ENCODE measurements at regions not wholly inside any gene's neighbourhood (a gene's known extent, or its start where the extent isn't known, plus 50 kb on each side); places are given as distances from the start of the nearest gene placed in this dataset.
"Not testable (repeated sequence)": the region's sequence is repeated elsewhere in the genome, so short reads cannot be mapped to it uniquely, and the experiment has no call there.

DNA sequence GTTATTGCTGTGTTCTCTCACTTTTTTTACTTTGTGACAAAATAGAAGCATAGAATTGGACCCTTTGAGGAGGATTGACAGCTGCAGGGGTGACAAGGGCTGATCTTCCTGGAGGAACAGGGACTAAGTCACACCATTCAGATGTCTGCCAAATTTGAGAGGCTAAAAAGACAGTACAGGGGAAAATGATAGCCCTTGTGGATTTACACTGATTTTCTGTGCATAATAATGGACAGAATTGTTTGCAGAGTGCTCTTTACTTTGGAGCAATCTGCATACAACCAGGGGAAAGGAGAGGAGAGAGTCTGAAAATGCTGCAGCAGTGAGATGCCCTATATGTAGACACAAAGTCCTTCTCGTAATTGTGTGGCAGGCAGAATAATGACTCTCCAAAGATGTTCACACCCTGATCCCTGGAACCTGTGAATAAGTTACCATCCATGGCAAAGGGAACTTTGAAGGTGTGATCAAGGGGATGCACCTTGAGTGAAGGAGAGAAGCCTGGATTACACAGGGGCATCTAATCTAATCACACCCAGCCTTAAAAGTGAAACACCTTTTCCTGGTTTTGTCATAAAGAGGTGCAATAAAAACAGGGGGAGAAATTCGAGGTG lies 221.4 kb upstream of the CPHXL start:
- Mint-ChIP-seq H3K27ac (no peak overlapping the region), H3K4me1 (ENCODE audit: low read depth) (no peaks in the 10 kb centered on the region), H3K9me3 (no peaks in the 10 kb centered on the region), H3K4me3 (no peak overlapping the region), H3K27me3 (no peaks in the 10 kb centered on the region), H3K36me3 (ENCODE audit: low read depth) (no peaks in the 10 kb centered on the region)
- intact Hi-C loops (cut with micrococcal nuclease), result no loop called here

DNA sequence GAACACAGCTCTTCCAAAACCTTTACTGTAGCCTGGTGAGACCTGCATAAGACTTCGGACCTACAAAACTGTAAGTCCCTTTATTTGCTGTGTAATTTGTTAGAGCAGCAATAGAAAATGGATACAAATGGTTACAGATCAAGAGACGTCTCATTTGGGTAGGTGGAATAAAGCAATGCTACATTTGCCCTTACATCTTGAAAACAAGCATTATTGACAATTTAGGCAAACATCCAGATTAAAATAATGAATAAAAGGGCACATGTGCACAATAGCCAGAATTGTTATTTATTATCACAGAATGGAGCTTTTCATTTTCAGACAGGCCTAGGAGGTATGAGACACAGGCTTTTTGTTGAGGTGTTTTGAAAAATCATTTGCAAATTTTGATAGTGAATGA lies 222.2 kb upstream of the CPHXL start:
- Mint-ChIP-seq H3K36me3 (ENCODE audit: low read depth) (no peaks in the 10 kb centered on the region), H3K4me1 (ENCODE audit: low read depth) (no peaks in the 10 kb centered on the region), H3K27me3 (no peaks in the 10 kb centered on the region), H3K9me3 (no peaks in the 10 kb centered on the region), H3K27ac (no peak overlapping the region), H3K4me3 (no peak overlapping the region)
- intact Hi-C loops (cut with micrococcal nuclease), result no loop called here

DNA sequence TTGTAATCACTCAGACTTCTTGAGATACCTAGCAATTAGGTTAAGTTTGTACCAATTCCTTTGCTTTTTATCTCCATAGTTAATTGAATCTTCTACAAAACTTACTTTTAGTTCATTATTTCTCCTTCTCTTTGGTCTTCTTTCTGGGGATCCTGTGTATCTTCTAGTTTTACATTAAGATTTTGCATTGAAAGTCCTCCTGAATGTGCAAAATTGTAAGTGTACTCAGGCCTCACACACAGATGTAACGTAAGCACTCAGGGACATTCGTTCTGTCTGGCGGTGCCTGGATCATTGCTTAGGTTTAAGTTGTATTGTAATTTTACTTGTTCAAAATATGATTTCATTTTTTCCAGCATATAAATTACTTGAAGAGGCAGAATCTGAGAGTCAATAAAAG lies 222.6 kb upstream of the CPHXL start:
- Mint-ChIP-seq H3K4me1 (ENCODE audit: low read depth) (no peaks in the 10 kb centered on the region), H3K27ac (no peak overlapping the region), H3K36me3 (ENCODE audit: low read depth) (no peaks in the 10 kb centered on the region), H3K4me3 (no peak overlapping the region), H3K27me3 (no peaks in the 10 kb centered on the region), H3K9me3 (no peaks in the 10 kb centered on the region)
- intact Hi-C loops (cut with micrococcal nuclease), result no loop called here

- Mint-ChIP-seq H3K4me1 (ENCODE audit: low read depth) (no peaks in the 10 kb centered on the region), H3K27ac (no peak overlapping the region), H3K36me3 (ENCODE audit: low read depth) (no peaks in the 10 kb centered on the region), H3K4me3 (no peak overlapping the region), H3K9me3 (no peaks in the 10 kb centered on the region), H3K27me3 (no peaks in the 10 kb centered on the region)
- intact Hi-C loops (cut with micrococcal nuclease), result no loop called here
Observed at GRCh38 chr16:75952124-75952523, 225.8 kb upstream of the CPHXL start.

- Mint-ChIP-seq H3K4me3 (no peak overlapping the region), H3K36me3 (ENCODE audit: low read depth) (no peaks in the 10 kb centered on the region), H3K27ac (no peak overlapping the region), H3K27me3 (no peaks in the 10 kb centered on the region), H3K4me1 (ENCODE audit: low read depth) (no peaks in the 10 kb centered on the region), H3K9me3 (no peaks in the 10 kb centered on the region)
- intact Hi-C loops (cut with micrococcal nuclease), result no loop called here
Observed at GRCh38 chr16:75957870-75958269, 231.6 kb upstream of the CPHXL start.

DNA sequence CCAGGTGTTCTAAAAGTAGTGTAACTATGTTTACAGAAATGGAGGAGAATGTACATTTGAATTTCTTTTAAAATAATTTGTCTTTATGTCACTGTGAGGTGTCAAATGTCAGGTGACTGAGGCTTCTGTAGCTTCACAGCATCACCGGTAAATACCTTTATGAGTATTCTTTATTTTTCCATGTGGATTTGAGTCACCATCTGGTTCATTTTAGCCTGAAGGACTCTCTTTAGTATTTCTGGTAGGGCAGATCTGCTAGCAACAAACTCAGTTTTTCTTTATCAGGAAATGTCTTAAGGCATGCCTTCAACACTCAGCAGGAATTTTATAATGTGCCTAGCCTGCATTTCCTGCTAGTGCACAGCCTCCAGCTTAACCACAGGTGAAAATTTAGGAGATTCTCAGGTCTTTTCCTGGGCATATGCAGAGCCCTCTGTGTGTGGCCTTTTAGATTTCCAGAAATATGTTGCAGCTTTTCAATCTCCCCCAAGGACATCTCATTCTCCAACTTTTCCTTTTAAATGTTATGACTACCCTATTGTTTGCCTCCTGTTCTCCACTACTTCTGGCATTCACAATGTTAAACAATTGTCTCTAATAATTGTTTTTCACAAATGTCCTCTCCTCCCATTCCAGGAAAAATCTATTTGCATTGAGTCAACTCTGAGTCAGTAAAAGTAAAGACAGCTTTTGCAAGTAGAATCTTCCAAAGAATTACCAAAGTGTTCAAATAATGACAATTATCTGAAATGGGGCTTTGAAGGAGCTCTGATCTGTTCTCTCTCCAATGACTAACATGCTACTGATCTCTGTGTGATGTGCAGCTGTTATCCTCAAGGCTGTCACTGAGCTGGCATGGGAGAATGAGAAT lies 239.4 kb upstream of the CPHXL start:
- Mint-ChIP-seq H3K4me1 (ENCODE audit: low read depth) (no peaks in the 10 kb centered on the region), H3K27ac (no peak overlapping the region), H3K27me3 (no peaks in the 10 kb centered on the region), H3K36me3 (ENCODE audit: low read depth) (no peaks in the 10 kb centered on the region), H3K4me3 (no peak overlapping the region), H3K9me3 (peaks cover 8% of the 10 kb centered on the region)
- intact Hi-C loops (cut with micrococcal nuclease), result no loop called here

- H3K27me3 Mint-ChIP-seq; H3K36me3 Mint-ChIP-seq (ENCODE audit: low read depth); H3K4me1 Mint-ChIP-seq (ENCODE audit: low read depth); H3K27ac Mint-ChIP-seq; intact Hi-C loops (cut with micrococcal nuclease); H3K4me3 Mint-ChIP-seq; H3K9me3 Mint-ChIP-seq: not testable (repeated sequence)
Observed at GRCh38 chr16:75969120-75969519, 242.8 kb upstream of the CPHXL start.

- intact Hi-C loops (cut with micrococcal nuclease), result no loop called here
- Mint-ChIP-seq H3K9me3 (peaks cover 8% of the 10 kb centered on the region), H3K4me1 (ENCODE audit: low read depth) (no peaks in the 10 kb centered on the region), H3K27ac (no peak overlapping the region), H3K4me3 (no peak overlapping the region), H3K27me3 (no peaks in the 10 kb centered on the region), H3K36me3 (ENCODE audit: low read depth) (no peaks in the 10 kb centered on the region)
Observed at GRCh38 chr16:75971334-75971733, 245.0 kb upstream of the CPHXL start.

DNA sequence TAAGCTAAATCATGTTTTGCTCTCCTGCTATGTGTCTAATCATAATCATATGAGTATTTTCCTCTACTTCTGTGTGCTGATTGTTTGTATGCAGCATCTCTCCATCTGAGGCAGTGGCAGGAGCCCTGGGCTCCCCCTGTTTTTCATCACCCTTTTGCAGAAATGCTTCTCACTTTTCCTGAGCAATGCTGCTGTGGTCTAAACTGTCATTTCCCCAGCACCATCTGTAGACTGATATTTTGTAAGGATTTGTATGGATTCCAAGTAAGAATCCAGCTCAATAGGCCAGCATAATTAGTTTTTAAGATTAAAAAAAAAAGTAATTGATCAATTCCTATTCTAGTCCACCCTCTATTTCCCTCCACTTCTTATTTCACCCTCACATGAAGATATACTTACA lies 257.0 kb upstream of the CPHXL start:
- H3K9me3 Mint-ChIP-seq, result peaks cover 8% of the 10 kb centered on the region
- no peaks in the 10 kb centered on the region for H3K4me1 Mint-ChIP-seq (ENCODE audit: low read depth)
- H3K36me3 Mint-ChIP-seq (ENCODE audit: low read depth), result no peaks in the 10 kb centered on the region
- intact Hi-C loops (cut with micrococcal nuclease), result no loop called here
- no peak overlapping the region for H3K27ac Mint-ChIP-seq
- H3K4me3 Mint-ChIP-seq, result no peak overlapping the region
- no peaks in the 10 kb centered on the region for H3K27me3 Mint-ChIP-seq

GRCh38 chr16:75983741-75984381 lies 257.6 kb upstream of the CPHXL start:
- H3K36me3 Mint-ChIP-seq (ENCODE audit: low read depth), result no peaks in the 10 kb centered on the region
- H3K27ac Mint-ChIP-seq, result no peak overlapping the region
- no peaks in the 10 kb centered on the region for H3K27me3 Mint-ChIP-seq
- H3K4me1 Mint-ChIP-seq (ENCODE audit: low read depth), result no peaks in the 10 kb centered on the region
- peaks cover 8% of the 10 kb centered on the region for H3K9me3 Mint-ChIP-seq
- intact Hi-C loops (cut with micrococcal nuclease), result no loop called here
- H3K4me3 Mint-ChIP-seq, result no peak overlapping the region

DNA sequence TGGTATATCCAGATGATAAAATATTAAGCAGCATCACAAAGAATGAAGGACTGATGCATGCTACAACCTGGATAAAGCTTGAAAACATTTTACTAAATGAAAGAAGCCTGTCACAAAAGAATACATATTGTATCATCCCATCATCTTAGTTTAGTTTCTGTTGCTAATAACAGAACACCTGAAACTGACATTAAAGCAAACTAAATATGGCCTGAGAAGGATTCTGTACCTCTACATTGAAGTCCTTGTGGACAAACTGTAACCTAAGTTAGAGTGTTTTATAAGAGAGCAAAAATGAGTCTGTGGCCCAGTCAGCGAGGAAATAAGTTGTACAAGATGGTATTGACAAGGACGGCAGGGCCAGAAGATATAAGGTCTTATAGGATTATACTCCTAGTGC lies 261.0 kb upstream of the CPHXL start:
- intact Hi-C loops (cut with micrococcal nuclease), result no loop called here
- Mint-ChIP-seq H3K4me3 (no peak overlapping the region), H3K36me3 (ENCODE audit: low read depth) (no peaks in the 10 kb centered on the region), H3K9me3 (peaks cover 8% of the 10 kb centered on the region), H3K27ac (no peak overlapping the region), H3K27me3 (no peaks in the 10 kb centered on the region), H3K4me1 (ENCODE audit: low read depth) (no peaks in the 10 kb centered on the region)

GRCh38 chr16:75996491-75996890 lies 270.2 kb upstream of the CPHXL start:
- intact Hi-C loops (cut with micrococcal nuclease), result no loop called here
- peaks cover 30% of the 10 kb centered on the region for H3K9me3 Mint-ChIP-seq
- H3K27me3 Mint-ChIP-seq, result no peaks in the 10 kb centered on the region
- H3K4me3 Mint-ChIP-seq, result no peak overlapping the region
- no peaks in the 10 kb centered on the region for H3K36me3 Mint-ChIP-seq (ENCODE audit: low read depth)
- H3K4me1 Mint-ChIP-seq (ENCODE audit: low read depth), result no peaks in the 10 kb centered on the region
- no peak overlapping the region for H3K27ac Mint-ChIP-seq

DNA sequence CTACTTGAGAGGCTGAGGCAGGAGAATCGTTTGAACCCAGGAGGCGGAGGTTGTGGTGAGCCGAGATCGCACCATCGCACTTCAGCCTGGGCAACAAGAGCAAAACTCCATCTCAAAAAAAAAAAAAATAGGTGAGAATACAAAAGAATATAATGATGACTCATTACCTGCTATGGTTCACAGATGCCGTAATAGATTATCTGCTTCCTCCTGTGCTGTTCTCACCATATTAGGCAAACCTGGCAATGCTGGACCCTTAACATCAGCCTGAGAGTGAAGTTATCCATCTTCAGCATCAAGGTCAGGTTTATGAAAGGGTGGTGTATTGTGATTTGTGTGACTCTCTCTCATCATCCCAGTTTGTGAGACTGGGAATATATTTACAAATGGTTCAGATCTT lies 271.3 kb upstream of the CPHXL start:
- no peak overlapping the region for H3K4me3 Mint-ChIP-seq
- intact Hi-C loops (cut with micrococcal nuclease), result no loop called here

GRCh38 chr16:76007645-76008044 lies 269.6 kb upstream of the CNTNAP4 start:
- no peak overlapping the region for H3K27ac Mint-ChIP-seq
- intact Hi-C loops (cut with micrococcal nuclease), result no loop called here
- no peak overlapping the region for H3K4me3 Mint-ChIP-seq
- no peaks in the 10 kb centered on the region for H3K27me3 Mint-ChIP-seq
- peaks cover 7% of the 10 kb centered on the region for H3K9me3 Mint-ChIP-seq
- no peaks in the 10 kb centered on the region for H3K36me3 Mint-ChIP-seq (ENCODE audit: low read depth)
- no peaks in the 10 kb centered on the region for H3K4me1 Mint-ChIP-seq (ENCODE audit: low read depth)

More for the DNA sequence above, 271.3 kb upstream of the CPHXL start:
- Mint-ChIP-seq H3K27me3 (no peaks in the 10 kb centered on the region), H3K27ac (no peak overlapping the region), H3K4me1 (ENCODE audit: low read depth) (no peaks in the 10 kb centered on the region), H3K9me3 (peaks cover 31% of the 10 kb centered on the region), H3K36me3 (ENCODE audit: low read depth) (no peaks in the 10 kb centered on the region)
